Neural cell (in vitro differentiated cells): ENCODE measurements at regions not wholly inside any gene's neighbourhood (a gene's known extent, or its start where the extent isn't known, plus 50 kb on each side); places are given as distances from the start of the nearest gene placed in this dataset.

ENCODE experiments used
- EP300 ChIP-seq: fragments of 450-650 bp; conservative IDR thresholded peaks from 2 replicates; pipeline ENCODE4 v1.6.1; 2014; ENCODE audit warnings: antibody characterized with exemption, mild to moderate bottlenecking, moderate library complexity; ENCODE audit not compliant: poor library complexity, severe bottlenecking
- EZH2 ChIP-seq: fragments of 200-600, 300-800 bp; shearing (Covaris generic), sonication (generic); IDR thresholded peaks from 2 replicates; pipeline ENCODE4 v1.6.1; 2014; ENCODE audit warnings: antibody characterized with exemption, low read length, borderline replicate concordance, mild to moderate bottlenecking; ENCODE audit not compliant: insufficient read depth, poor library complexity, severe bottlenecking
- POLR2AphosphoS5 ChIP-seq: IDR thresholded peaks from 2 replicates; pipeline ENCODE4 v1.6.1; 2012

GRCh38 chr1:181359012-181359411 is 124.3 kb upstream of the CACNA1E start:
- TF ChIP-seq EP300: no peak
- no peak for TF ChIP-seq EZH2
- TF ChIP-seq POLR2AphosphoS5: no peak
